ENCODE measurements at regions not wholly inside any gene's neighbourhood (a gene's known extent, or its start where the extent isn't known, plus 50 kb on each side); places are given as distances from the start of the nearest gene placed in this dataset.
A peak's percentile ranks its signal among the peaks of the same experiment; 100 is the strongest.

DNA sequence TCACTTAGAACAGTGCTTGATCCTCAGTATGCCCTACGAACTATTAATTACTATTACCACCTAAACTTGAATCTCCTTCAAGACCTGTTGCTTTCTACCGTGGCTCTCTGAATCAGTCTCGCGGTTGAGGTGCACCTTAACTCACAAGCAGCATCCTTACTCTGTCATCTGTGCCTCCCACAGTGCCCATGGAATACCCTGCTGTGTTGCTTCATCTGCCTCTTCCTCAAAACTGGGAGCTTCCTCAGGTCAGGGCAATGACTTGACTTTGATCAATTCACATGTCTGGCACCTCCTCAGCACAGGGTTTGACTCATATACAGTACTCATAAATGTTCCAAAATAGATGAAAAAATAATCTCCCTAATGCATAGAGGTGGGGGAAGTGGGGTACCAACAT lies 305.9 kb downstream of the NUAK1 start:
- Histone ChIP-seq H3K36me3 (no peaks in the 10 kb centered on the region), H3K9me3 (no peaks in the 10 kb centered on the region), H3K4me3 (no peak overlapping the region), H3K4me1 (peaks cover 0 to 8% (median 0%) of the 10 kb centered on the region in 9 donors), H3K27ac (no peak overlapping the region), H3K27me3 (no peaks in the 10 kb centered on the region)
- no peak for TF ChIP-seq CTCF (IDR thresholded peaks at IDR 0.05)
- no peak for DNase-seq
- intact Hi-C loops (cut with DNase I) = no loop called here
- 83 to 95% methylated on average over 4 of the region's 4 CpGs for WGBS, 2 donors
- no peak for ATAC-seq

DNA sequence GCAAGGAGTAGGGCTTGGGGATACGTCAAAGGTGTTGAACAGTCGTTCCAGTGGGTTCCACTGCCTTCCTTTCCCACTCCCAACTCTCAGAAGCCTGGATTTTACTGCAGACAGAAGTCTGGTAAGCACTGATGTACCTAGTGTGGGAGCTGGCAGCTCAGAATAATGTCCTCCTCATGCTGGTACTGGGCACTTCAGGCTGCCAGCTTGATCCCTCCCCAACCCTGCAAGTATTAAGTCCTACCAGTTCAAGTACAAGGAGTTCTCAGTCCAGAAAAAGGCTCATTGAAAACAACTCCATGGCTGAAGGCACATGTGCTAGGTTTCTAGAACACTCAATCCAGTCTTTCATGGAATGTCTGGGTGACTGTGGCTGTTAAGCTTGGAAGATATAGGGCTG lies 304.3 kb downstream of the NUAK1 start:
- no peak overlapping the region for H3K4me3 ChIP-seq
- TF ChIP-seq CTCF (IDR thresholded peaks at IDR 0.05) = no peak
- ATAC-seq (no peak), DNase-seq (no peak)
- WGBS, 2 donors = 89 to 100% methylated on average over 2 of the region's 2 CpGs
- H3K4me1 ChIP-seq = peaks cover 0 to 8% (median 0%) of the 10 kb centered on the region in 9 donors
- no peak overlapping the region for H3K27ac ChIP-seq
- H3K9me3 ChIP-seq = no peaks in the 10 kb centered on the region
- H3K27me3 ChIP-seq = no peaks in the 10 kb centered on the region
- intact Hi-C loops (cut with DNase I) = no loop called here
- no peaks in the 10 kb centered on the region for H3K36me3 ChIP-seq

- no peak for ATAC-seq
Measured at GRCh38 chr12:105835580-105836241, 303.0 kb downstream of the NUAK1 start.

GRCh38 chr12:105836242-105836622 lies 302.5 kb downstream of the NUAK1 start:
- no peak for DNase-seq
- H3K27ac ChIP-seq = no peak overlapping the region
- WGBS, 2 donors = 42 to 69% methylated on average over 2 of the region's 2 CpGs
- intact Hi-C loops (cut with DNase I) = no loop called here
- ATAC-seq = peak in 3 of 8 donors; percentile 39 to 63 (median 52)
- H3K9me3 ChIP-seq = no peaks in the 10 kb centered on the region
- no peaks in the 10 kb centered on the region for H3K36me3 ChIP-seq
- H3K4me3 ChIP-seq = no peak overlapping the region
- TF ChIP-seq CTCF (IDR thresholded peaks at IDR 0.05) = no peak
- peaks cover 0 to 8% (median 0%) of the 10 kb centered on the region in 9 donors for H3K4me1 ChIP-seq
- H3K27me3 ChIP-seq = no peaks in the 10 kb centered on the region

More at GRCh38 chr12:105835580-105836241, 303.0 kb downstream of the NUAK1 start:
- Histone ChIP-seq H3K27ac (no peak overlapping the region), H3K4me1 (peaks cover 0 to 8% (median 0%) of the 10 kb centered on the region in 9 donors), H3K9me3 (no peaks in the 10 kb centered on the region), H3K27me3 (no peaks in the 10 kb centered on the region), H3K36me3 (no peaks in the 10 kb centered on the region), H3K4me3 (no peak overlapping the region)
- no peak for TF ChIP-seq CTCF (IDR thresholded peaks at IDR 0.05)
- no peak for DNase-seq
- intact Hi-C loops (cut with DNase I) = no loop called here
- WGBS, 2 donors = 86 to 90% methylated on average over 4 of the region's 4 CpGs

Data from heart right ventricle (tissue), 16 donors.